GM12878 (cell line): ENCODE measurements at regions not wholly inside any gene's neighbourhood (a gene's known extent, or its start where the extent isn't known, plus 50 kb on each side); places are given as distances from the start of the nearest gene placed in this dataset.

Experiments
- ATAC-seq: fragments of 200-7000 bp; cut with Tn5 transposase; 3 replicates; pipeline ENCODE4 v1.9.1; 2020; ENCODE audit warnings: mild to moderate bottlenecking, moderate library complexity
- BruUV-seq: library from RNA; stranded (reverse); fragments of 400-500 nt; replicated peaks from 2 replicates; lab custom pipeline; 2021; lab: Mats Ljungman, UMichigan
- CTCF ChIA-PET: fragments of 300-600 bp; sonication (Branson Sonifier 250); formaldehyde crosslinking; extraction: SDS; loops from one replicate; lab custom pipeline; 2021; ENCODE audit warnings: inconsistent platforms; lab: Yijun Ruan, JAX
- POLR2A ChIA-PET: fragments of 350-600 bp; formaldehyde crosslinking; extraction: SDS; loops from one replicate; lab custom pipeline; 2021; ENCODE audit warnings: inconsistent platforms; lab: Charles Lee
- RAD21 ChIA-PET: fragments of 300-600 bp; sonication (Branson Sonifier 250); formaldehyde crosslinking; loops from one replicate; lab custom pipeline; 2023; ENCODE audit warnings: antibody characterized with exemption; ENCODE audit not compliant: unreplicated experiment; lab: Charles Lee
- SMC1A ChIA-PET: fragments of 300-600 bp; sonication (Branson Sonifier 250); formaldehyde crosslinking; loops from one replicate; lab custom pipeline; 2023; ENCODE audit not compliant: unreplicated experiment, uncharacterized antibody; lab: Charles Lee
- DNase-seq: peaks from one replicate; pipeline ENCODE4 v3.0.0-alpha.2; 2011; ENCODE audit warnings: low read depth, low spot score
- FAIRE-seq: peaks from 3 replicates; lab custom pipeline; 2011; peaks lifted over from hg19 to GRCh38; lab: Jason Lieb, UNC
- H2AFZ ChIP-seq: 2 replicates; pipeline ENCODE4 v1.6.0; 2011; ENCODE audit warnings: low read depth, low read length, control low read depth; ENCODE audit not compliant: control insufficient read depth
- H3K27ac ChIP-seq: 2 replicates; pipeline ENCODE4 v1.5.1; 2011; ENCODE audit warnings: control low read depth; ENCODE audit not compliant: control insufficient read depth, insufficient read depth
- H3K27me3 ChIP-seq, 2 experiments: replicated peaks in 1 of 2; 2 replicates each; pipeline versions ENCODE4 v1.6.0 to v1.6.1; 2011; ENCODE audit warnings: low read length in 1 of 2; ENCODE audit not compliant: control insufficient read depth in 2 of 2, insufficient read depth in 2 of 2
- H3K36me3 ChIP-seq, 2 experiments: 2 replicates each; pipeline ENCODE4 v1.5.1; 2011; ENCODE audit warnings: low read length in 1 of 2; ENCODE audit not compliant: control insufficient read depth in 2 of 2, insufficient read depth in 2 of 2
- H3K4me1 ChIP-seq: 2 replicates; pipeline ENCODE4 v1.6.1; 2011; ENCODE audit warnings: mild to moderate bottlenecking, low read length, moderate library complexity, mixed read lengths; ENCODE audit not compliant: control insufficient read depth, insufficient read depth
- H3K4me2 ChIP-seq: 2 replicates; pipeline ENCODE4 v1.6.0; 2011; ENCODE audit warnings: control low read depth; ENCODE audit not compliant: control insufficient read depth, insufficient read depth
- H3K4me3 ChIP-seq: fragments of 200-600 bp; sonication (generic); 2 replicates; pipeline ENCODE4 v1.5.1; 2016
- H3K79me2 ChIP-seq: 2 replicates; pipeline ENCODE4 v1.6.0; 2011; ENCODE audit warnings: low read length; ENCODE audit not compliant: control insufficient read depth, insufficient read depth
- H3K9ac ChIP-seq: 2 replicates; pipeline ENCODE4 v1.8.0; 2011; ENCODE audit warnings: low read length, control low read depth, mixed read lengths; ENCODE audit not compliant: control insufficient read depth, insufficient read depth
- H3K9me3 ChIP-seq: replicated peaks from 3 replicates; pipeline ENCODE4 v1.5.1; 2011; ENCODE audit warnings: mild to moderate bottlenecking, low read length; ENCODE audit not compliant: control insufficient read depth, insufficient read depth
- H4K20me1 ChIP-seq: 2 replicates; pipeline ENCODE4 v1.6.0; 2011; ENCODE audit not compliant: control insufficient read depth, insufficient read depth
- ATF7 ChIP-seq: fragments of 450-650 bp; IDR thresholded peaks from 2 replicates; pipeline ENCODE4 v1.6.1; 2016; ENCODE audit warnings: low read depth, mild to moderate bottlenecking
- CBX5 ChIP-seq: sonication (generic); IDR thresholded peaks from 2 replicates; pipeline ENCODE4 v1.6.1; 2016; ENCODE audit warnings: low read depth, moderate library complexity, mild to moderate bottlenecking, inconsistent platforms
- NBN ChIP-seq: fragments of 450-650 bp; IDR thresholded peaks from 2 replicates; pipeline ENCODE4 v1.6.1; 2016
- NFYB ChIP-seq: IDR thresholded peaks from 2 replicates; pipeline ENCODE4 v1.6.1; 2011; ENCODE audit warnings: low read depth, mild to moderate bottlenecking, low read length, improper control_type of control experiment, moderate library complexity; ENCODE audit not compliant: insufficient read depth
- YBX1 ChIP-seq: fragments of 450-650 bp; IDR thresholded peaks from 2 replicates; pipeline ENCODE4 v1.6.1; 2016; ENCODE audit warnings: antibody characterized with exemption
- ZBTB4 ChIP-seq: fragments of 450-650 bp; formaldehyde crosslinking; IDR thresholded peaks from 2 replicates; pipeline ENCODE4 v1.4.0; 2022; ENCODE audit warnings: mild to moderate bottlenecking, moderate library complexity
- WGBS: methylation state at CpG from one replicate; pipeline ENCODE4 v1.1.6; 2016; ENCODE audit warnings: low lambda C conversion rate; ENCODE audit not compliant: insufficient replicate concordance, insufficient coverage; ENCODE audit errors: missing lambda C conversion rate; 5-methylcytosine and 5-hydroxymethylcytosine counted together
- in situ Hi-C: fragments of 300-500 bp; cut with MboI; formaldehyde crosslinking; loops from 9 replicates; pipeline ENCODE4 v1.14.3; 2018; ENCODE audit warnings: mixed read lengths
- intact Hi-C: fragments of 100-400 bp; cut with micrococcal nuclease; formaldehyde crosslinking; loops from one replicate; pipeline ENCODE4 v1.14.2; 2022; ENCODE audit not compliant: unreplicated experiment
- TF ChIP-seq, protein P1 (sequence below): IDR thresholded peaks from 2 replicates; pipeline ENCODE4 v1.6.1; 2011; ENCODE audit warnings: borderline replicate concordance, low read depth, mild to moderate bottlenecking, moderate library complexity, mixed read lengths, low read length; ENCODE audit not compliant: insufficient read depth; ENCODE audit errors: extremely low read length

- in situ Hi-C loops (no loop called here), intact Hi-C loops (no loop called here)
- DNase-seq (no peak), FAIRE-seq (no peak), ATAC-seq (no peak)
- WGBS = 13% methylated on average over 4 of the region's 4 CpGs
- SMC1A ChIA-PET = no interaction called here
- RAD21 ChIA-PET = no interaction called here
- no peak overlapping the region for H3K4me2 ChIP-seq
- no peak overlapping the region for H2AFZ ChIP-seq
- no peaks in the 10 kb centered on the region for H3K79me2 ChIP-seq
- no peak overlapping the region for H3K4me3 ChIP-seq
- CTCF ChIA-PET = no interaction called here
- no peaks in the 10 kb centered on the region; a peak in 1 of 4 replicates for H3K27me3 ChIP-seq
- no peaks in the 10 kb centered on the region for H3K36me3 ChIP-seq
- H3K9me3 ChIP-seq = no peaks in the 10 kb centered on the region
- POLR2A ChIA-PET = no interaction called here
- no peaks in the 10 kb centered on the region for H4K20me1 ChIP-seq
- BruUV-seq = no TSS peak
- no peaks in the 10 kb centered on the region for H3K4me1 ChIP-seq
- H3K9ac ChIP-seq = no peak overlapping the region
- TF ChIP-seq, protein P1, sequence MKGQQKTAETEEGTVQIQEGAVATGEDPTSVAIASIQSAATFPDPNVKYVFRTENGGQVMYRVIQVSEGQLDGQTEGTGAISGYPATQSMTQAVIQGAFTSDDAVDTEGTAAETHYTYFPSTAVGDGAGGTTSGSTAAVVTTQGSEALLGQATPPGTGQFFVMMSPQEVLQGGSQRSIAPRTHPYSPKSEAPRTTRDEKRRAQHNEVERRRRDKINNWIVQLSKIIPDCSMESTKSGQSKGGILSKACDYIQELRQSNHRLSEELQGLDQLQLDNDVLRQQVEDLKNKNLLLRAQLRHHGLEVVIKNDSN = no peak
- no peak for TF ChIP-seq ZBTB4
- no peak for TF ChIP-seq ATF7
- no peak for TF ChIP-seq YBX1
- TF ChIP-seq NFYB = no peak
- TF ChIP-seq CBX5 = no peak
- TF ChIP-seq NBN = no peak
- H3K27ac ChIP-seq = no peak overlapping the region
Measured at GRCh38 chr3:10644189-10644588, 138.8 kb upstream of the ATP2B2 start.
